Stimulated activated CD4-positive, alpha-beta T cell treated with anti-CD3 and anti-CD28 coated beads, Interleukin-1b, Interleukin-23, amount 100 ng/mL, for 24 hours (primary cell): ENCODE measurements at regions not wholly inside any gene's neighbourhood (a gene's known extent, or its start where the extent isn't known, plus 50 kb on each side); places are given as distances from the start of the nearest gene placed in this dataset.
"Not testable (repeated sequence)": the region's sequence is repeated elsewhere in the genome, so short reads cannot be mapped to it uniquely, and the experiment has no call there.

Source experiments
- DNase-seq, 4 experiments: peaks; one replicate each; pipeline ENCODE4 v3.0.0-alpha.2; 2020; ENCODE audit warnings: low read depth in 4 of 4, low spot score in 1 of 4

DNA sequence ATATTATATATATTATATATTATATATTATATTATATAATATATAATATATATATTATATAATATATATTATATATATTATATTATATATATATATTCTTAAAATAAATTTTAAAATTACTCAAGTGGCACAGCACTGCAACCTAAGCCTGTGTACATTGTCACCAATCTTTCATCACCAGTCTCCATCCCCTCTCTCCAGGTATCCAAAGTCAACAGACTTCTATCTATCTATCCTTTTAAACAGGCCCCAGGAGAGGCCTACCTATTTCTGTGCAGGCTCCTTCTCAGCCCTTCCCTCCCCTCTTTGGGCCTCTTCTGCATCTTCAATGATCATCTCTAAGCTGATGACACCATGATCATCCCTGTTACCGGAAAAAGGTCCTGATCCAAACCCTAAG, 111.7 kb downstream of the RHOU start:
- DNase-seq: no peak

GRCh38 chr1:228847451-228847850, 112.2 kb downstream of the RHOU start:
- not testable (repeated sequence) for DNase-seq

DNA sequence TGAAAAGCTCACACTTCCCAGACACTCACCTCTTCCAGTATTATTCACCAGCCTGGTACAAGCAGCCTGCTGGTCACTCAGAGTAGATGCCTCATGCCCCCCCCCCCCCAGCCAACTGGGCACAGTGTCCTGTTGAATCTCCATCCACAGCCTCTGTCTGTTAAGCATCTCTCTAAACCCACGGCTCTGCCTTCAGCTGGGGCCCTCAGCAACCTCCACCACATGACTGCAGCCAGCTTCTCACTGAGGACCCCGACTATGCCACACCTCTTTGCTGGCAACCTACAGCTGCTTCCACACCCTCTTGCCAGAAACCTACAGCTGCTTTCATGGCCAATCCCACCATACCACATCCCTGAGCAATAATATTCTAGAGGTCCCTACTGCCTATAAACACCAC, 113.1 kb downstream of the RHOU start:
- DNase-seq: no peak

DNA sequence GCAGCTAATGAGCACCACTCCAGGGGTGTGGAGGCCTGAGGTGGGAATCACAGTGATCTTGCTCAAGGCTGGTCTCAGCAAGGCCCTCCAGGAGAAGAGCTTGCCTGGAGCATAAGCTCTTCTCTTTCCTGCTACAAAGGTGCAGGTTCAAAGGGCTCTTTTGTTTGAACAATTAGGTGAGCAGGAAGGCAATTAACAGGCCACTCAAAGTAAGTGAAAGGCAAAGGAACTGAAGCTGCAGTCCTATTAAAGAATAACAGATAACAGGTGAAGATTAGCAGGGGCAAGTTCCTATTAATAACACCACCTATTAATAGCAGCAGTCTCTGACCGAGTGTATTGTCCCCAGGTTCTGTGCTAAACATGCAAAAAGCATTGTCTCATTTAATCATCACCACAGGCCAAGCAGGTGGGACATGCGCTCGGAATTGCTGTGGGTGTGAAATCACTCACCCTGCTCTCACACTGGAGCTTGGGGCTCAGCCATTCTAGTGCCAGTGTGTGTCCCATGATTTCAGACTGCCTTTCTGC, 113.8 kb downstream of the RHOU start:
- DNase-seq: no peak

DNA sequence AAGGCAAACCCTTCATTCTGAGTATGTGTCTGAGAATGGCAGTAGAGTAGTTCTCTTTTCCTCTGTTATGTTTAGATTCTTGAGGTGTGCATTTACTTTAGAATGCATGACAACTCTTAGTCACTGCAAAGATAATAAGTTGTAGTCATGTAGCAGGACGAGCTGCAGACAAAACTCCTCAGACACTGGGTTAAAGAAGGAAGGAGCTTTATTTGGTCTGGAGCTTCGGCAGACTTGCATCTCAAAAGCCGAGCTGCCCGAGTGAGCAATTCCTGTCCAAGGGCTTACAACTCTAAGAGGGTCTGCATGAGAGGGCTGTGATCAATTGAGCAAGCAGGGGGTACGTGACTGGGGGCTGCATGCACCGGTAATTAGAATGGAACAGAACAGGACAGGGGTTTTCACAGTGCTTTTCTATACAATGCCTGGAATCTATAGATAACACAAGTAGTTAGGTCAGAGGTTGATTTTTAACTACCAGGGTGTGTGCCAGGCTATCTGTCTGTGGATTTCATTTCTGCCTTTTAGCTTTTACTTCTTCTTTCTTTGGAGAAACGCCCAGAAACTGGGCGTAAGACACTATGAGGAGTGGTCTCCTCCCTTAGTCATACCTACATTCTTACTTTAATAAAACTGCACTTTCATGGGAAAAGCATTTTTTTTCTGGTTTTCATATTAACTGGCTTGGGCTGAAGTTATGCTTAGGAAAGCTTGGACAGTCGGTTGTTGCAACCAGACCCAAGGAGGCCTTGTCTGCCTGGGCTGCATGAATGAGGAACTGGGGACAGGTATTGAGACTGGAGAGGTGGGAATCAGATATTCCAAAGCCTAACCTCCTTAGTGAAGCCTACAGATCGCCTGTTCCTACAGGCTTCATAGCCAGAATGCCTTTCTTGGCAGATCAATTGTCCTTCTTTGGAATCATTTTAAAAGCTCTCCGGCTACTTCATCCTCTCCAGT, 115.1 kb downstream of the RHOU start:
- no peak for DNase-seq

GRCh38 chr1:228851193-228851592, 115.9 kb downstream of the RHOU start:
- DNase-seq: no peak

GRCh38 chr1:228851618-228852017, 116.3 kb downstream of the RHOU start:
- DNase-seq: no peak

GRCh38 chr1:228852024-228852423, 116.7 kb downstream of the RHOU start:
- no peak for DNase-seq

GRCh38 chr1:228852511-228853088, 117.3 kb downstream of the RHOU start:
- DNase-seq: no peak

DNA sequence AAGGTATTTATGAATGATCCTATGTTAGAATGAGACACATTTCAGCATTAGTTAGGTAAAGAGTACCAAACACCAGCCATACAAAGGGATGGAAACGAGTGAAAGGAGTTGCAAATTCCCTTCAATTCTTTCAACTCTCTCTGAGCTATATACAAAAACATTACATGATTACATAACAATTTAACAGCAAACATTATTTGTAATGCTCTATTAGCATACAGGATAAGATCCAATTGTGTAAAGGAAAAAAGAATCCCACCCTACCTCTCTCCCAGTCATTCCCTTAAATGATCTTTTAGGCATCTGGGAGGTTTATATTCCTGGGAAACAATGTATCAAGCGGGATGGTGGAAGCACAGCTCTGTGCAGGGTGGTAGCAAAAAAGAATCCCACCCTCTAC, 117.9 kb downstream of the RHOU start:
- DNase-seq: no peak

DNA sequence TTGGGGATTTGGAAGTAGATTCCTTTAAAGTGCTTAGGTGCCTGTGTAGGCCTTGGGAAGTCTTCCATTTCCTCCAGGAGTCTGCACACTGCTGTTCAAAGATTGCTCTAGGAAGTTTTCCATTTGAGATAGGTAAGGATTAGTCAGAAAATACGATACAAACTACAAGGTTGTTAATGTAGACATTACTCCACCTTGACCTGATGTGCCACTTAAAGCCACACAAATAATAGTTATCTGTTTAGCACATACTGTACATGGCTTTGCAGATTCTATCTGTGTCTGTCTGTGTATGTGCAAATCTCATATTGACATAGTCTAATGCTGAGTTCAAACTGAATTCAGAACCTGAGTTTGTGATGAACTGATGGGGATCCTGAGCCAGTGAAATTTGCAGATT, 118.4 kb downstream of the RHOU start:
- no peak for DNase-seq

DNA sequence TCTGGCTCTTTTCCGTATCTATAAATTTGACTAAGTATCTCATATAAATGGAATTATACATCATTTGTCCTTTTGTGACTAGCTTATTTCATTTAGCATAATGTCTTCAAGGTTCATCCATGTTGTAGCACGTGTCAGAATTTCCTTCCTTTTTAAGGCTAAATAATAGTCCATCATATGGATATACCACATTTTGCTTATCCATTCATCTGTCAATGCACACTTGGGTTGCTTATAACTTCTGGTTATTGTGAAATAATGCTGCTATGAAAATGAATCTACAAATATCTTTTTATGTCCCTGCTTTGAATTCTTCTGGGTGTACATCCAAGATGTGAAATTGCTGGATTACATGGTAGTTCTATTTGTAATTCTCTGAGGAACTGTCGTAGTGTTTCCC, 119.6 kb downstream of the RHOU start:
- no peak for DNase-seq

DNA sequence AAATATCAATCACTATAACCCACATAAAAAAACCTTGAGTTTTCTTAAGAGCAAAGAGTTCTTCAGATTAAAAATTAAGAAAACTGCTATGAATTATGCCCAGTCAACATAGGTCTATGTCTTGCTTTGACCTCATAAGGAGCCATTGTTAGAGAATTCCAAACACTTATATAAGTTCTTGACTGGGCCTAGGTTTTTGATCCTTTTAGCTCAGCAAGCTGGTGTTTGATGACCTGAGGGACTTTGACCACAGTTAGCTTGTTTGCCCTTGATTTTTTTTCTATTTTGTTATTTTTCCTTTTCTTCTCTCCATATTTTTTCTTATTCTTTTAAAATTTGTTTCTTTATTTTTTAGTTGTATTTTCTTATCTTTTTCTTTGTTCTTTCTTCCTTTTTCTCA, 122.3 kb downstream of the RHOU start:
- DNase-seq: no peak

DNA sequence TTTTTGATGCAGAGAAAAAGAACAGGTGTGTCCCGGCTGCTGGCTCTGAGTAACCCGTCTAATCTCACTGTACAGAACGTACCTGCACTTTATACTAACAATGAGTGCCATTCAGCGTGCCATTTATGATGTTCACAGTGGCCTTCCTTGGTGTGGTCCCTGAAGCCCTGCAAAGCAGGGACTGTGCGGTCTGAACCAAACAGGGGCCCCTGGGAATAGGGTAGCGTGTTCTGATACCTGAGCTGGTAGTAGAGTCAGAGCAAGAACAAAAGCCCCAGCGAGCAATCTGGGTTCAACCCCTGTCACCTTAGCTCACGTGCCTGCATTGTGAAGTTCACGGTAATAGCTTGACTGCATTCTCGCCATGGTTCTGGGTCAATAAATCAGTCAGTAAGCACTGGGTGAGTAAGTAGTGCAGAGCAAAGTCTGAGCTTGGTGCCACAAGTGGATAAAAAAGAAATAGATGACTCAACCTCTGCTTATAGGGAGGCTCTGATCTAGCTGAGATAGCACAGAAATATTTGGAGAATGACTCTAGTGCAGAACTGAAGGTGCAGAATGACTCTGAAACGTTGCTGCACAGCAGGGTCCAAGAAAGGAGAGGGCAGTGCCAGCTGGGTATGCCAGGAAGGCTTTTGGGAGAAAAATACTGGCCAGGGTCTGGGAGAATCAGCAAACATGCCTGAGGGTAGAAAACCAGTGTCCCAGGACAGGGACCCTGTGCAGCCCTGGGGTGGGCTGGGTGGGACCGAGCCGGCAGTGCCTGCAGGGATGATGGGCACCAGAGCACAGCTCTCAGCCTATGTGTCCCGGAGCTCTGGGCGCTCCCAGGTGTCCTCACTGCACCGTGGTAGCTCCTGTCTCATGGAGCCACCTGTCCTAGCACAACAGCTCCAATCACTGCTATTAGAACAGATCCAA, 125.9 kb downstream of the RHOU start:
- peak in 1 of 4 experiments; percentile 18 for DNase-seq

DNA sequence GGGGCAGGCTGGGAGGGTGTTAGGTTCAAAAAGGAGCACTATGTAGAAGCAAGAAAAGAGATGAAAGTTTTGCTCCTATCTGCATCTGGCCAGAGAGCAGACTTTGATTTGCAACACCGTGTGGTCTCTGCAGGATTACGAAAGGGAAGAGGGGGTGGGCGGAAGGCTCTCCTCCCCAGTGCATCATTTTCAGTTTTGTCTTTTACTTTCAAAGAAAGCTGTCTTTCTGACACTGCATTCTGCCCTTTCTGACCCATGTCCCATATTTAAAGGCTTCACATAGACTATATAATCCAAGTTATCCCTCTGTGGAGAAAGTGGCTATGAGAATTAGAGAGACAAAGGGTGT, 126.5 kb downstream of the RHOU start:
- DNase-seq: no peak

DNA sequence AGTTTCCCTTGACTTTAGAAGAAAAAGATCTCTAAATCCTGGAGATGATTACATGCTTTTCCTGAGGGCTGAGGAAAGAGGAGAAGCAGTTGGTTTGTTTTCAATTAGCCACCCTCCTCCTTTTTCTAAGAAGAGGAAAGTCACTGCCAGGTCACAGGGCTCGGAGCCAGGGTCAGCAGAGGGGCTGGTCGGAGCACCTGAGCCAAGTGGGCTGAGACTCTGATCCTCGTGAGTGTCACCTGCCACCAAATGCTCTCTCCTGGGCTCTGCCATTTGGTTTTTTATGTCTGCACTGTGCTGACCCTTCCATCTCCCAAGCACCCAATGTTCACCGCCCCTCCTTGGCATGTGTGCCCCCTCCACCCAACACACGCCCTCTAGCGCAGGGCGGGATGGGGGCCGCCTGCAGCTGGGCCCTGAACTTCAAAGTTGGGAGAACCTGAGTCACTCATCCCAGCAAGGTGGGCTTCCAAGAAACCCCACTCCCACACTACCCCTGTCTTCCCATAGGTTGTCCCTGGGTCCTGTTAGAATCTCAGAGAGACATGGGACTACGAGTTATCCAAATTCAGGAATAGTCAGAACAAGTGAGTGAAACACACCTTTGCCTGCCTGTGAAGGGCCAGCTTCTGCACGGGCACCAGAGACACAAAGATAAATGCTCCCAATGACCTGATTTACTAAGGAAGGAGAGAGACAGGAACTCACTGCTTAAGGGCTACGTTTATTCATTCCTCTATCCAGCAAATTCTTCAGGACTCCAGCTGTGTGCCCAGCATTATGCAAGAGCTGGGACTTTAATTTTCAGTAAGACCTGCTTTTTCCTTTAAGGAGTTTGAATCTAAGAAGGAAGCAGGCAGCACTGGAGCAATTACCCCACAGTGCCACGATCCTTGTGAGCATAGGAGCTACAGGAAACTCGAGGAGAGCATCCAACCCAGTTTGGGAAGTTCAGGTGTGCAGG, 127.5 kb downstream of the RHOU start:
- no peak for DNase-seq

DNA sequence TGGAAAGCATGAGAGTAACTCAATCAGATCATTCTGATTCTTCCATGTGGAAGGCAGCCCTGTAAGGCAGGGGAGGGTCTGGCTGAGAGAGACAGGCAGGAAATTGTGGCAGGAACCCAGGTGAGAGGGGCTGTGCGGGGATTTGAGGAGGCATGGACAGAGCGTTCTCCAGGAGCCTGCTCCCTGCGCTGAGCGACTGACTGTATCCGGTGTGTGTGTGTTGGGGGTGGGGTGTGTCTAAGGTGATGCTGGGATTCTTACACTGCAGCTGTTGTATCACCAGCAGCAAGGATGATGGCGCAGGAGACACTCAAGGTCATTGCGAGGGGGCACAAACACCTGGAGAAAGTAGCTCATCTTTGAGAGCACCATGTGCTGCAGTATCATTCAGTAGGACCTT, 128.5 kb downstream of the RHOU start:
- no peak for DNase-seq

DNA sequence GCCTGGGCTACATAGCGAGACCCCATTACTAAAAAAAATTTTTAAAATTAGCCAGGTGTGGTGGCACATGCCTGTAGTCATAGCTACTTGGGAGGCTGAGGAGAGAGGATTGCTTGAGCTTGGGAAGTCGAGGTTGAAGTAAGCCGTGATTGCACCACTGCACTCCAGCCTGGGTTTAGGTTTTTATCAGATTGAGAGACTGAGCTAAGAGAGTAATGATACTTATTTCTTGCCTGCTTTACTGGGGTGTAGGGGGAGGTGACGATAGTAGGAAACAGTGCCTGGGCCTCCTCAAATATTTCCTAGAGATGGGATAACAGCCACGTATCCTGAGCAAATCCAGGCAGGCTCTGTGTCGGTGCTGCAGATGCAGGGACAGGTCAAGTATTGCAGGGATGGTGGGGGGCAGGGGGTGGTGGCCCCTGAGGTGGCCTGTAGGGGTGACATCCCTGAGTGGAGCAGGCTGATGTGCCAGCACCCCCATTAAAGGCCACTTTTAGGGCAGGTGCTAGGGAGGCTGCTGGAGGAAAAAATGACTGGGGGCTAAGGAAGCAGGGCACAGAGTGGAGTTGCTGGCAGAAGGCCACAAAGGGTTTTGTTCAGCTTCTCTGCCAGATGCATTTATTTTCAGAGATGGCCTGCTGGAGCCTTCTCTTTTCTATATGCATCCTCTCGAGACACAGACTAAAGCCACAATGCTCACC, 130.5 kb downstream of the RHOU start:
- no peak for DNase-seq

DNA sequence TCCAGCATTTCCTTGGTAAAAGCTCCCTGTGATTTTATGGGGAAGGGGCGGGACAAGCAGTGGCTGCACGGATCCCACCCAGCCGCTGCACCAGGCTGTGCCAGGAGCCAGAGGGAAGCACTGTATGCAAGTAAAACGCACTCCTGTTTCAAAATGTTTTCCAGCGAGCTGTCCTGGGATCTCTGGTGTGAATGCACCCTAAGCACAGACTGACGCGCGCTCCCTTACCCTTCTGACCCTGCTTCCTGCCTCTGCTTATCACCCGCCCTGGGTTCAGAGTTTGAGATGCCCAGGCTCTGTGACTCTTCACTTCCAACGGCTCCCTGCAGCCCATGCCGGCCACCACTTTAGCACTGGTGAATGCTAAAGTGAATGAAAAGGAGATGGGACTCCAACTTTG, 131.2 kb downstream of the RHOU start:
- DNase-seq: no peak
